ENCODE measurements at regions not wholly inside any gene's neighbourhood (a gene's known extent, or its start where the extent isn't known, plus 50 kb on each side); places are given as distances from the start of the nearest gene placed in this dataset.

DNA sequence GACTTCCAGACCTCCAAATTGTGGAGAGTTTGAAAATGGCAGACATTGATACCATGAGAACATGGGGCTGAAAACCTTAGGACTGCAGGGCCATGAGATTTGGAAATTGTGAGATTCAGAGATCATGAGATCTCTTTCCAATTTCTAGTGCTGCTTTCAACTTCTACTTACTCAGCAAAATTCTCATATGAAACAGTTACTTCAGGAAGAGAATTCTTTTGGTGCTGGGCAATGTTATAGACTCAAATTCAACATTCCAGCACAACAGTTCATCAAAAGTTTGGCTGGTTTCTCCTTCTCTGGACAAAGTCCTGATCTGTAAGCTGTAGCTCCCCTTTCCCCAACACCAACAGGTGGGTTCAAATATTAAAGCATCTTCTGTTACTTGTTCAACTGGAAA lies 506.9 kb upstream of the NECTIN3 start:
- no peak overlapping the region for H3K4me3 ChIP-seq (replicated peaks; ENCODE audit: low read depth, low read length)
- TF ChIP-seq, protein P1, sequence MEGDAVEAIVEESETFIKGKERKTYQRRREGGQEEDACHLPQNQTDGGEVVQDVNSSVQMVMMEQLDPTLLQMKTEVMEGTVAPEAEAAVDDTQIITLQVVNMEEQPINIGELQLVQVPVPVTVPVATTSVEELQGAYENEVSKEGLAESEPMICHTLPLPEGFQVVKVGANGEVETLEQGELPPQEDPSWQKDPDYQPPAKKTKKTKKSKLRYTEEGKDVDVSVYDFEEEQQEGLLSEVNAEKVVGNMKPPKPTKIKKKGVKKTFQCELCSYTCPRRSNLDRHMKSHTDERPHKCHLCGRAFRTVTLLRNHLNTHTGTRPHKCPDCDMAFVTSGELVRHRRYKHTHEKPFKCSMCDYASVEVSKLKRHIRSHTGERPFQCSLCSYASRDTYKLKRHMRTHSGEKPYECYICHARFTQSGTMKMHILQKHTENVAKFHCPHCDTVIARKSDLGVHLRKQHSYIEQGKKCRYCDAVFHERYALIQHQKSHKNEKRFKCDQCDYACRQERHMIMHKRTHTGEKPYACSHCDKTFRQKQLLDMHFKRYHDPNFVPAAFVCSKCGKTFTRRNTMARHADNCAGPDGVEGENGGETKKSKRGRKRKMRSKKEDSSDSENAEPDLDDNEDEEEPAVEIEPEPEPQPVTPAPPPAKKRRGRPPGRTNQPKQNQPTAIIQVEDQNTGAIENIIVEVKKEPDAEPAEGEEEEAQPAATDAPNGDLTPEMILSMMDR (IDR thresholded peaks at IDR 0.05; ENCODE audit: insufficient read depth, low read length, poor library complexity, severe bottlenecking), result no peak
- H3K36me3 ChIP-seq (ENCODE audit: control insufficient read depth, insufficient read depth, low read length), result no peaks in the 10 kb centered on the region
- no peaks in the 10 kb centered on the region for H3K27me3 ChIP-seq (replicated peaks; ENCODE audit: control insufficient read depth, insufficient read depth, low read length)
- DNase-seq (ENCODE audit: extremely low read depth, insufficient read length), result no peak

DNA sequence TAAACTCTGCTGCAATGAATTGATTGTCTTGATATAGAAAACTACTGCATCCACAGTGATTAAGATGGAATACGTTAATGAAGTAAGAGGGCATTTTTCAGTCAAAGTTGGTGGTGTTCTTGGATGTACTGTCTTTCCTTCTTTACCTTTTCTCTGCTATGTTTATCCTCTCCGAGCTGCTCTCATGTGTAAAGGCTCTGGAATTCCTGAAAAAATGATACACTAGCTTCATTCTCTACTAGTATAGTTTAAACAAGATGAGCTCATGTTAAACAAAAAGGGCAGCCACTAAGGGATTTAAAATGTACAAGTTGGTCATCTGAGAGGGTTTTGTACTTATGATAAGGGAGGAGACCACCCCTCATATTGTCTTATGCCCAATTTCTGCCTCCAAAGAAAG lies 504.6 kb upstream of the NECTIN3 start:
- TF ChIP-seq, protein P1 (IDR thresholded peaks at IDR 0.05; ENCODE audit: insufficient read depth, low read length, poor library complexity, severe bottlenecking), result no peak

DNA sequence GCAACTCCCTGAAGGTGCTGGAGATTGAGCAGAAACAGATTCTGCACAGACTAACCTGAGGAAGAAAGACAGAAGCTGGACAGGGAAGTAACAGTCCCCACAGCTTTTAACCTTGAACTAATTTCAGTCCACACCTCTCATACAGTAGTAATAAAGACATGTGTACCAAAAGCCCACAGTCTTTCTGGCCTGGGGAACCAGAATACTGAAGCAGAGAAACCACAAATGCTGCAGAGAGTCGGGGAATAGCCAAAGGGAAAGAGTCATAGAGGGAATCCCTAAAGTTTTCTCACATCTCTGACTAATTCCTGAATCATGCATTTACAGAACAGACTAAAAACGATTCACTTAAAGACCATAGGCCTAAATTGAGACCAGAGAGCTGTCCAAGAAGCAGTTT lies 503.4 kb upstream of the NECTIN3 start:
- no peak for DNase-seq (ENCODE audit: extremely low read depth, insufficient read length)
- H3K27me3 ChIP-seq (replicated peaks; ENCODE audit: control insufficient read depth, insufficient read depth, low read length), result no peaks in the 10 kb centered on the region
- H3K4me3 ChIP-seq (replicated peaks; ENCODE audit: low read depth, low read length), result no peak overlapping the region
- no peaks in the 10 kb centered on the region for H3K36me3 ChIP-seq (ENCODE audit: control insufficient read depth, insufficient read depth, low read length)
- TF ChIP-seq, protein P1 (IDR thresholded peaks at IDR 0.05; ENCODE audit: insufficient read depth, low read length, poor library complexity, severe bottlenecking), result no peak

More for the DNA sequence above, 504.6 kb upstream of the NECTIN3 start:
- no peaks in the 10 kb centered on the region for H3K27me3 ChIP-seq (replicated peaks; ENCODE audit: control insufficient read depth, insufficient read depth, low read length)
- no peak overlapping the region for H3K4me3 ChIP-seq (replicated peaks; ENCODE audit: low read depth, low read length)
- no peak for DNase-seq (ENCODE audit: extremely low read depth, insufficient read length)
- H3K36me3 ChIP-seq (ENCODE audit: control insufficient read depth, insufficient read depth, low read length), result no peaks in the 10 kb centered on the region

DNA sequence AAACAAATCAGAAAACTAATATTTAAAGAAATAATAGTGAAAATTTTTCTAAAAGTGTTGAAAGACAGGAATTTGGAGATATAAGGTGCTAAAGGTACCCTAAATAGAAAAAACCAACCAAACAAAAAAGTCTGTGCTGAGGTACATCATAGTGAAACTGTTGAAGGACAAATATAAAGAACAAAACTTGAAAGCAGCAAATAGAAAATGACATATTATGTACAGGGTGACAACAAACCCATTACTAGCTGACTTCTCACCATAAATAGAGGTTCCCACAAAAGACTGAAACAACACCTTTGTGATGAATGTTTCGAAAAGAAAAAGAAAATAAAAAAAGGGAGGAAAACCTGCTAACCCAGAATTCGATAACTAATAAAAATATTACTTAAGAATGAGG lies 502.5 kb upstream of the NECTIN3 start:
- H3K4me3 ChIP-seq (replicated peaks; ENCODE audit: low read depth, low read length), result no peak overlapping the region
- no peak for DNase-seq (ENCODE audit: extremely low read depth, insufficient read length)
- no peaks in the 10 kb centered on the region for H3K36me3 ChIP-seq (ENCODE audit: control insufficient read depth, insufficient read depth, low read length)
- TF ChIP-seq, protein P1 (IDR thresholded peaks at IDR 0.05; ENCODE audit: insufficient read depth, low read length, poor library complexity, severe bottlenecking), result no peak
- no peaks in the 10 kb centered on the region for H3K27me3 ChIP-seq (replicated peaks; ENCODE audit: control insufficient read depth, insufficient read depth, low read length)

DNA sequence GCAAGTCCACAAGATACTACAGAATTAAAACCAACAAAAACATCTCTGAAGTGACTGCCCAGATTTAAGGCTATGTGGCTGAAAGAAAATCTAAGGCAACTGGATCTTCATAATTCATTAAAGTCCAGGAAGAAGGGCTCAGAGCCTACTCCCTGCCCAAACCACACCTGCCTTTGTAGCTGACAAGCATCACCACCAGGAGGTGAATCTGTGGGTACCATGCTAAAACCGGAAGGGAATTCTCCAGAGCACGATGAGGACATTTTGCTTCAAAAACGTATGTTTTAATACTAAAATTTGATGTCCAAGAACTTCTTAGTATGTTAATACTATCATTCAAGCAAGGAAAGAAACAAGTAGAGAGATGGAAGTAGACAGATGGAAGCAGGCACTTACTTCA lies 495.9 kb upstream of the NECTIN3 start:
- DNase-seq (ENCODE audit: extremely low read depth, insufficient read length), result no peak
- H3K36me3 ChIP-seq (ENCODE audit: control insufficient read depth, insufficient read depth, low read length), result no peaks in the 10 kb centered on the region
- no peak overlapping the region for H3K4me3 ChIP-seq (replicated peaks; ENCODE audit: low read depth, low read length)
- TF ChIP-seq, protein P1 (IDR thresholded peaks at IDR 0.05; ENCODE audit: insufficient read depth, low read length, poor library complexity, severe bottlenecking), result no peak
- H3K27me3 ChIP-seq (replicated peaks; ENCODE audit: control insufficient read depth, insufficient read depth, low read length), result no peaks in the 10 kb centered on the region

DNA sequence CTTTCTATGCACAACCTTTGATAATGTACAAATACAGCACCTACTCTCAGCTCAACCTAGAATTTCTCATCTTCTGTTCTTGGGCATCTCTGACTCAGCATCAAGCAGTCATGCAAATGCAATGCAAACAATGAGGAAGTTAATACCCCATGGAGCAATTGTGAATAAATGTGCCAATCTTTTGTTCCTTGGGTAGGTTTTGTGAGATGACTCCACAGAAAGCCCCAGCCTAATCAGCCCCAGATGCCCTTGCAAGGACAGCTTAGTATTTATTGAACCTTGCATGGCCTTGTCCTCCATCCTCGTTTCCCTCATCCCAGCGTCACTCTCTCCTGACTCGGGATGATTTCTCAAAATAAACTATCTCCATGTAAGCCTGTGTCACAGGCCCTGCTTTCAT lies 494.7 kb upstream of the NECTIN3 start:
- no peaks in the 10 kb centered on the region for H3K36me3 ChIP-seq (ENCODE audit: control insufficient read depth, insufficient read depth, low read length)
- no peak for DNase-seq (ENCODE audit: extremely low read depth, insufficient read length)
- no peak overlapping the region for H3K4me3 ChIP-seq (replicated peaks; ENCODE audit: low read depth, low read length)
- TF ChIP-seq, protein P1 (IDR thresholded peaks at IDR 0.05; ENCODE audit: insufficient read depth, low read length, poor library complexity, severe bottlenecking), result no peak
- no peaks in the 10 kb centered on the region for H3K27me3 ChIP-seq (replicated peaks; ENCODE audit: control insufficient read depth, insufficient read depth, low read length)
